ENCODE measurements at regions not wholly inside any gene's neighbourhood (a gene's known extent, or its start where the extent isn't known, plus 50 kb on each side); places are given as distances from the start of the nearest gene placed in this dataset.

DNA sequence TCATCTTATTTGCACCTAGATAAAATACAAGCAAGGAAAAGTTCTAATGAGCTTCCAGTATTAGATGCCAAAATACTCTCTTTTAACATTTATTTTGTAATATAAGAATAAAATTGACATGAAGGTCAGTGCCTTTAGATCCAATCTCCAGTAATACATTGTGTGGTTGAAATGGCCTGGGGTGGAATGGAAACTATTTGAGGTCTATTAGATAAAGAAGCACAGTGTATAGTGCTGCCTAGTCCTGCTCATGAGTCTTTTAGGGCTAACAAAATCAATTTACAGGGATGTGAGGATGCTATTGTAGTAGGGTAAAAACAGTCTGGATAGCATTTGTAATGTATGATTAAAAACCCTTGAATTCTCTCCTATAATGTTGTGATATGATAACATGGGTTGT lies 84.5 kb upstream of the ETV1 start:
- TF ChIP-seq, protein P1, sequence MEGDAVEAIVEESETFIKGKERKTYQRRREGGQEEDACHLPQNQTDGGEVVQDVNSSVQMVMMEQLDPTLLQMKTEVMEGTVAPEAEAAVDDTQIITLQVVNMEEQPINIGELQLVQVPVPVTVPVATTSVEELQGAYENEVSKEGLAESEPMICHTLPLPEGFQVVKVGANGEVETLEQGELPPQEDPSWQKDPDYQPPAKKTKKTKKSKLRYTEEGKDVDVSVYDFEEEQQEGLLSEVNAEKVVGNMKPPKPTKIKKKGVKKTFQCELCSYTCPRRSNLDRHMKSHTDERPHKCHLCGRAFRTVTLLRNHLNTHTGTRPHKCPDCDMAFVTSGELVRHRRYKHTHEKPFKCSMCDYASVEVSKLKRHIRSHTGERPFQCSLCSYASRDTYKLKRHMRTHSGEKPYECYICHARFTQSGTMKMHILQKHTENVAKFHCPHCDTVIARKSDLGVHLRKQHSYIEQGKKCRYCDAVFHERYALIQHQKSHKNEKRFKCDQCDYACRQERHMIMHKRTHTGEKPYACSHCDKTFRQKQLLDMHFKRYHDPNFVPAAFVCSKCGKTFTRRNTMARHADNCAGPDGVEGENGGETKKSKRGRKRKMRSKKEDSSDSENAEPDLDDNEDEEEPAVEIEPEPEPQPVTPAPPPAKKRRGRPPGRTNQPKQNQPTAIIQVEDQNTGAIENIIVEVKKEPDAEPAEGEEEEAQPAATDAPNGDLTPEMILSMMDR (IDR thresholded peaks at IDR 0.05 in 4 of 5, conservative IDR thresholded peaks at IDR 0.05 in 1 of 5): no peak
- no peak for TF ChIP-seq POLR2A (IDR thresholded peaks at IDR 0.05)
